A549 (cell line): ENCODE measurements at regions not wholly inside any gene's neighbourhood (a gene's known extent, or its start where the extent isn't known, plus 50 kb on each side); places are given as distances from the start of the nearest gene placed in this dataset.

Experiments
- ATAC-seq, 2 experiments: fragments of 200-7000 bp in 1 of 2; fragments of >200 bp in 1 of 2; cut with Nextera tagmentation in 1 of 2; cut with Tn5 transposase in 1 of 2; 3 replicates each; pipeline versions ENCODE4 v1.8.0 to v1.9.1; 2018 to 2020; ENCODE audit warnings: mild to moderate bottlenecking in 1 of 2, moderate library complexity in 1 of 2
- CTCF ChIA-PET: fragments of 300-600 bp; sonication (Branson Sonifier 250); formaldehyde crosslinking; extraction: SDS; loops from one replicate; lab custom pipeline; 2021; ENCODE audit warnings: antibody characterized with exemption, inconsistent platforms; lab: Yijun Ruan, JAX
- POLR2A ChIA-PET: fragments of 350-600 bp; formaldehyde crosslinking; extraction: SDS; loops from one replicate; lab custom pipeline; 2021; ENCODE audit warnings: antibody characterized with exemption, inconsistent platforms; lab: Yijun Ruan, JAX
- DNase-seq, 2 experiments: peaks; one replicate each; pipeline versions ENCODE4 v3.0.0 to v3.0.0-alpha.2; 2011 to 2016; ENCODE audit warnings: low read depth in 1 of 2, low spot score in 1 of 2
- FAIRE-seq: peaks from 2 replicates; lab custom pipeline; 2011; peaks lifted over from hg19 to GRCh38; lab: Jason Lieb, UNC
- H3K27ac ChIP-seq, 2 experiments: fragments of >200 bp; sonication (Bioruptor Twin); formaldehyde crosslinking; 3 replicates each; pipeline ENCODE4 v1.5.1; 2016 to 2017
- H3K4me1 ChIP-seq: fragments of >200 bp; sonication (Bioruptor Twin); formaldehyde crosslinking; 3 replicates; pipeline ENCODE4 v1.6.1; 2016
- H3K4me2 ChIP-seq: fragments of >200 bp; sonication (Bioruptor Twin); formaldehyde crosslinking; 3 replicates; pipeline ENCODE4 v1.6.1; 2016
- H3K4me3 ChIP-seq: fragments of >200 bp; sonication (Bioruptor Twin); formaldehyde crosslinking; 3 replicates; pipeline ENCODE4 v1.5.1; 2016
- H3K9me3 ChIP-seq: fragments of >200 bp; sonication (Bioruptor Twin); formaldehyde crosslinking; 3 replicates; pipeline ENCODE4 v1.6.1; 2016
- BHLHE40 ChIP-seq: IDR thresholded peaks from 2 replicates; pipeline ENCODE4 v1.6.1; 2012; ENCODE audit warnings: low read depth, low read length, inconsistent platforms
- CBX2 ChIP-seq: fragments of 200-600 bp; sonication (generic); IDR thresholded peaks from 2 replicates; pipeline ENCODE4 v1.6.1; 2016; ENCODE audit warnings: low read depth, mild to moderate bottlenecking, borderline replicate concordance
- CBX8 ChIP-seq: fragments of 200-600 bp; sonication (generic); IDR thresholded peaks from 2 replicates; pipeline ENCODE4 v1.6.1; 2016
- CEBPB ChIP-seq, 2 experiments: fragments of >200 bp in 1 of 2; sonication (Bioruptor Twin) in 1 of 2; formaldehyde crosslinking in 1 of 2; IDR thresholded peaks; 2 replicates each; pipeline ENCODE4 v1.6.1; 2012 to 2016
- CHD2 ChIP-seq: fragments of 150-350 bp; IDR thresholded peaks from 2 replicates; pipeline ENCODE4 v1.6.1; 2014; ENCODE audit warnings: low read length; ENCODE audit not compliant: partially characterized antibody
- CHD4 ChIP-seq: fragments of 200-600 bp; sonication (generic); IDR thresholded peaks from 2 replicates; pipeline ENCODE4 v1.6.1; 2016; ENCODE audit warnings: antibody characterized with exemption, mild to moderate bottlenecking, borderline replicate concordance
- EHF ChIP-seq: fragments of 250-450 bp; sonication (Bioruptor Pico); IDR thresholded peaks from 2 replicates; pipeline ENCODE4 v1.5.0; 2020; ENCODE audit warnings: mild to moderate bottlenecking
- GATA3 ChIP-seq: IDR thresholded peaks from 2 replicates; pipeline ENCODE4 v1.6.1; 2012; ENCODE audit warnings: borderline replicate concordance
- HDAC2 ChIP-seq: fragments of 200-600 bp; sonication (generic); IDR thresholded peaks from 2 replicates; pipeline ENCODE4 v1.6.1; 2016
- HES2 ChIP-seq: fragments of >200 bp; sonication (Bioruptor Twin); formaldehyde crosslinking; IDR thresholded peaks from 2 replicates; pipeline ENCODE4 v1.6.1; 2016
- HOXA7 ChIP-seq: fragments of 250-450 bp; sonication (Bioruptor Pico); IDR thresholded peaks from 2 replicates; pipeline ENCODE4 v1.5.0; 2020; ENCODE audit warnings: mild to moderate bottlenecking, moderate library complexity
- HOXB13 ChIP-seq: fragments of 250-450 bp; sonication (Bioruptor Pico); IDR thresholded peaks from 2 replicates; pipeline ENCODE4 v1.5.0; 2020; ENCODE audit warnings: low read depth, mild to moderate bottlenecking, moderate library complexity
- JUN ChIP-seq, 2 experiments: fragments of >200 bp; sonication (Bioruptor Twin); formaldehyde crosslinking; IDR thresholded peaks; 2 replicates in 1 of 2; 3 replicates in 1 of 2; pipeline ENCODE4 v1.6.1; 2016 to 2017
- KDM1A ChIP-seq: fragments of 200-600 bp; sonication (generic); IDR thresholded peaks from 2 replicates; pipeline ENCODE4 v1.6.1; 2016; ENCODE audit warnings: low read depth, mild to moderate bottlenecking
- KDM5A ChIP-seq: fragments of 200-600 bp; sonication (generic); IDR thresholded peaks from 2 replicates; pipeline ENCODE4 v1.6.1; 2016; ENCODE audit warnings: antibody characterized with exemption, mild to moderate bottlenecking
- MAZ ChIP-seq: fragments of 150-350 bp; IDR thresholded peaks from 2 replicates; pipeline ENCODE4 v1.6.1; 2014; ENCODE audit warnings: antibody characterized with exemption, low read depth, low read length, borderline replicate concordance
- MYC ChIP-seq: IDR thresholded peaks from 2 replicates; pipeline ENCODE4 v1.6.1; 2012; ENCODE audit warnings: mild to moderate bottlenecking, inconsistent platforms, low read length, improper control_type of control experiment, borderline replicate concordance
- NPAS2 ChIP-seq: fragments of 250-450 bp; sonication (Bioruptor Pico); IDR thresholded peaks from 2 replicates; pipeline ENCODE4 v1.8.0; 2022; ENCODE audit warnings: mild to moderate bottlenecking, moderate library complexity, borderline replicate concordance
- PBX3 ChIP-seq: IDR thresholded peaks from 2 replicates; pipeline ENCODE4 v1.6.1; 2012
- PHF8 ChIP-seq: fragments of 200-600 bp; sonication (generic); IDR thresholded peaks from 2 replicates; pipeline ENCODE4 v1.6.1; 2016; ENCODE audit warnings: low read depth, mild to moderate bottlenecking, antibody characterized with exemption, moderate library complexity, borderline replicate concordance
- POLR2AphosphoS2 ChIP-seq: conservative IDR thresholded peaks from 2 replicates; pipeline ENCODE4 v1.6.1; 2012; ENCODE audit warnings: low read length, improper control_type of control experiment, inconsistent platforms
- RAD21 ChIP-seq, 2 experiments: fragments of >200 bp in 1 of 2; sonication (Bioruptor Twin) in 1 of 2; formaldehyde crosslinking in 1 of 2; IDR thresholded peaks in 1 of 2; conservative IDR thresholded peaks in 1 of 2; 2 replicates in 1 of 2; 3 replicates in 1 of 2; pipeline ENCODE4 v1.6.1; 2012 to 2018; ENCODE audit warnings: inconsistent platforms in 1 of 2
- RCOR1 ChIP-seq: fragments of 150-350 bp; IDR thresholded peaks from 2 replicates; pipeline ENCODE4 v1.6.1; 2014; ENCODE audit warnings: antibody characterized with exemption, low read length, low read depth
- RFX5 ChIP-seq: fragments of 450-650 bp; IDR thresholded peaks from 2 replicates; pipeline ENCODE4 v1.7.1; 2014; ENCODE audit warnings: antibody characterized with exemption, mild to moderate bottlenecking, moderate library complexity
- RNF2 ChIP-seq: fragments of 200-600 bp; sonication (generic); IDR thresholded peaks from 2 replicates; pipeline ENCODE4 v1.6.1; 2016; ENCODE audit warnings: low read depth, mild to moderate bottlenecking, antibody characterized with exemption, moderate library complexity, borderline replicate concordance
- SMC3 ChIP-seq: fragments of >200 bp; sonication (Bioruptor Twin); formaldehyde crosslinking; IDR thresholded peaks from 3 replicates; pipeline ENCODE4 v1.6.1; 2018; ENCODE audit warnings: inconsistent platforms
- TFCP2L1 ChIP-seq: fragments of 250-450 bp; sonication (Bioruptor Pico); IDR thresholded peaks from 2 replicates; pipeline ENCODE4 v1.5.0; 2021; ENCODE audit warnings: mild to moderate bottlenecking
- TP53 ChIP-seq: fragments of 250-450 bp; sonication (Bioruptor Pico); IDR thresholded peaks from 2 replicates; pipeline ENCODE4 v1.5.0; 2021; ENCODE audit warnings: mild to moderate bottlenecking, moderate library complexity
- ZC3H11A ChIP-seq: fragments of 450-650 bp; IDR thresholded peaks from 2 replicates; pipeline ENCODE4 v1.6.1; 2014; ENCODE audit warnings: antibody characterized with exemption, mild to moderate bottlenecking
- ZNF302 ChIP-seq: fragments of 250-450 bp; sonication (Bioruptor Pico); IDR thresholded peaks from 2 replicates; pipeline ENCODE4 v1.9.0; 2021; ENCODE audit warnings: inconsistent platforms, mild to moderate bottlenecking, moderate library complexity
- WGBS: methylation state at CpG from one replicate; pipeline ENCODE4 v1.1.6; 2017; ENCODE audit errors: missing lambda C conversion rate; 5-methylcytosine and 5-hydroxymethylcytosine counted together
- TF ChIP-seq, protein P1 (sequence below): fragments of 450-650 bp; IDR thresholded peaks from 2 replicates; pipeline ENCODE4 v1.6.1; 2014; ENCODE audit warnings: antibody characterized with exemption
- TF ChIP-seq, protein P2 (sequence below): fragments of 150-350 bp; IDR thresholded peaks from 2 replicates; pipeline ENCODE4 v1.6.1; 2014; ENCODE audit warnings: low read depth, mild to moderate bottlenecking, low read length

GRCh38 chr5:74534397-74535129 lies 106.0 kb downstream of the ENC1 start:
- no peak for ATAC-seq
- Histone ChIP-seq H3K27ac (no peak overlapping the region), H3K4me1 (peaks cover 18% of the 10 kb centered on the region; the same call in 2 of the 3 replicates), H3K9me3 (peaks cover 27% of the 10 kb centered on the region), H3K4me2 (no peak overlapping the region), H3K4me3 (no peak overlapping the region)
- CTCF ChIA-PET = interaction anchor here (0.8 kb wide), 1 partner anchor 274 kb away, joined by 3 read pairs; no protein-coding TSS in a partner anchor
- FAIRE-seq = no peak
- no peak for DNase-seq
- 60% methylated on average over 2 of the region's 2 CpGs for WGBS
- TF ChIP-seq JUN (IDR thresholded peaks at IDR 0.05) (no peak), KDM5A (no peak), TP53 (CRISPR knock-in tag) (no peak), CHD4 (no peak), RCOR1 (no peak), ZNF302 (CRISPR knock-in tag) (no peak), NPAS2 (no peak), RNF2 (no peak), HDAC2 (no peak), BHLHE40 (no peak), TFCP2L1 (CRISPR knock-in tag) (no peak), CHD2 (no peak), HOXB13 (CRISPR knock-in tag) (no peak), CEBPB (IDR thresholded peaks at IDR 0.05) (no peak)
- POLR2A ChIA-PET = no interaction called here

GRCh38 chr5:74530326-74531050 lies 110.0 kb downstream of the ENC1 start:
- FAIRE-seq (no peak), DNase-seq (no peak)
- CTCF ChIA-PET = no interaction called here
- POLR2A ChIA-PET = no interaction called here
- TF ChIP-seq RNF2 (no peak), GATA3 (no peak), HOXA7 (no peak), POLR2AphosphoS2 (no peak)
- TF ChIP-seq, all 56 proteins: peak for 0
- Histone ChIP-seq H3K4me2 (no peak overlapping the region), H3K4me1 (peaks cover 5% of the 10 kb centered on the region; the same call in 1 of the 3 replicates), H3K4me3 (no peak overlapping the region), H3K27ac (no peak overlapping the region), H3K9me3 (peaks cover 22% of the 10 kb centered on the region)
- ATAC-seq = no peak
- WGBS = 46% methylated on average over 4 of the region's 4 CpGs

DNA sequence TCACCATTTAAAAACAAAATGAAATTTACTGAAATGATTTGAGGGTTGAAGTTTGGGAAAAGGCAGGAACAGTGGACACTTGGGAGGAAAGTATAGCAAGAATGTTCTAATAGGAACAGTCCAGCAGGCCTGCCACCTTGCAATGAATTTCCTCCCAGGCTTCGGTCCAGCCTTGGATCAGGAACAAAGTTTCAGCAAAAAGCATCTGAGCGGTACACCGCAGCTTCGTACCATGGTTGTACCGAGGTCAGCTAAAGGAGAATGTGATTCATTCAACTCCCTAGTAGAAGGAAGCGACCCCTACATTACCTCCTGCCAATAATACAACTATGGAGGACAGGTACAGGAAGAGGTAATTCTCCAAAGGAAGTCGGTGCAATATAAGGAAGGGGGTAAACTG lies 111.4 kb downstream of the ENC1 start:
- ATAC-seq (no peak), FAIRE-seq (no peak), DNase-seq (no peak)
- ChIA-PET CTCF (no interaction called here), POLR2A (no interaction called here)
- Histone ChIP-seq H3K4me3 (no peak overlapping the region), H3K4me2 (no peak overlapping the region), H3K4me1 (peaks cover 5% of the 10 kb centered on the region; the same call in 1 of the 3 replicates), H3K9me3 (peaks cover 20% of the 10 kb centered on the region), H3K27ac (no peak overlapping the region)
- WGBS = 79% methylated on average over 7 of the region's 7 CpGs
- TF ChIP-seq, protein P1, sequence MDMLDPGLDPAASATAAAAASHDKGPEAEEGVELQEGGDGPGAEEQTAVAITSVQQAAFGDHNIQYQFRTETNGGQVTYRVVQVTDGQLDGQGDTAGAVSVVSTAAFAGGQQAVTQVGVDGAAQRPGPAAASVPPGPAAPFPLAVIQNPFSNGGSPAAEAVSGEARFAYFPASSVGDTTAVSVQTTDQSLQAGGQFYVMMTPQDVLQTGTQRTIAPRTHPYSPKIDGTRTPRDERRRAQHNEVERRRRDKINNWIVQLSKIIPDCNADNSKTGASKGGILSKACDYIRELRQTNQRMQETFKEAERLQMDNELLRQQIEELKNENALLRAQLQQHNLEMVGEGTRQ = no peak
- TF ChIP-seq MAZ (no peak), CBX8 (no peak), SMC3 (no peak), PHF8 (no peak), KDM1A (no peak), HES2 (no peak), CEBPB (IDR thresholded peaks at IDR 0.05) (no peak), RAD21 (conservative IDR thresholded peaks at IDR 0.05 in 1 of 2, IDR thresholded peaks at IDR 0.05 in 1 of 2) (no peak), EHF (no peak), RFX5 (no peak), CHD4 (no peak), HDAC2 (no peak), MYC (no peak), CHD2 (no peak), CBX2 (no peak), ZC3H11A (no peak), PBX3 (no peak), TFCP2L1 (CRISPR knock-in tag) (no peak)
- TF ChIP-seq, protein P2, sequence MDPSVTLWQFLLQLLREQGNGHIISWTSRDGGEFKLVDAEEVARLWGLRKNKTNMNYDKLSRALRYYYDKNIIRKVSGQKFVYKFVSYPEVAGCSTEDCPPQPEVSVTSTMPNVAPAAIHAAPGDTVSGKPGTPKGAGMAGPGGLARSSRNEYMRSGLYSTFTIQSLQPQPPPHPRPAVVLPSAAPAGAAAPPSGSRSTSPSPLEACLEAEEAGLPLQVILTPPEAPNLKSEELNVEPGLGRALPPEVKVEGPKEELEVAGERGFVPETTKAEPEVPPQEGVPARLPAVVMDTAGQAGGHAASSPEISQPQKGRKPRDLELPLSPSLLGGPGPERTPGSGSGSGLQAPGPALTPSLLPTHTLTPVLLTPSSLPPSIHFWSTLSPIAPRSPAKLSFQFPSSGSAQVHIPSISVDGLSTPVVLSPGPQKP = no peak
